D721Med (cell line): ENCODE measurements at regions not wholly inside any gene's neighbourhood (a gene's known extent, or its start where the extent isn't known, plus 50 kb on each side); places are given as distances from the start of the nearest gene placed in this dataset.

Source experiments
- DNase-seq: peaks from one replicate; pipeline ENCODE4 v3.0.0; 2011; ENCODE audit warnings: low spot score; ENCODE audit not compliant: insufficient read length
- FAIRE-seq: peaks from 2 replicates; lab custom pipeline; 2011; peaks lifted over from hg19 to GRCh38; lab: Jason Lieb, UNC
- CTCF ChIP-seq: IDR thresholded peaks from 2 replicates; pipeline ENCODE4 v1.5.1; 2012; ENCODE audit warnings: mild to moderate bottlenecking, control low read depth; ENCODE audit not compliant: insufficient read depth; ENCODE audit errors: missing control alignments

GRCh38 chr2:118657466-118657865, 190.0 kb downstream of the EN1 start:
- no peak for DNase-seq
- no peak for FAIRE-seq
- no peak for TF ChIP-seq CTCF

- DNase-seq (no peak), FAIRE-seq (no peak)
- no peak for TF ChIP-seq CTCF
Measured at GRCh38 chr2:118654945-118655344, 192.5 kb downstream of the EN1 start.

- DNase-seq (no peak), FAIRE-seq (no peak)
- no peak for TF ChIP-seq CTCF
Measured at GRCh38 chr2:118650327-118650726, 197.1 kb downstream of the EN1 start.

- no peak for FAIRE-seq
- TF ChIP-seq CTCF, result no peak
- DNase-seq, result no peak
Measured at GRCh38 chr2:118645876-118646275, 201.6 kb downstream of the EN1 start.

GRCh38 chr2:118644190-118644589, 203.3 kb downstream of the EN1 start:
- no peak for FAIRE-seq
- DNase-seq, result no peak
- no peak for TF ChIP-seq CTCF

- FAIRE-seq, result no peak
- no peak for TF ChIP-seq CTCF
Measured at GRCh38 chr2:118643294-118643693, 204.2 kb downstream of the EN1 start.

GRCh38 chr2:118642501-118642900, 204.9 kb downstream of the EN1 start:
- no peak for FAIRE-seq
- TF ChIP-seq CTCF, result no peak
- DNase-seq, result no peak

More at GRCh38 chr2:118643294-118643693, 204.2 kb downstream of the EN1 start:
- no peak for DNase-seq
